ENCODE measurements at regions not wholly inside any gene's neighbourhood (a gene's known extent, or its start where the extent isn't known, plus 50 kb on each side); places are given as distances from the start of the nearest gene placed in this dataset.

- H3K36me3 Mint-ChIP-seq (ENCODE audit: low read depth, unreplicated experiment), result no peaks in the 10 kb centered on the region
- H3K4me3 Mint-ChIP-seq (ENCODE audit: unreplicated experiment), result no peak overlapping the region
- no peaks in the 10 kb centered on the region for H3K4me1 Mint-ChIP-seq (ENCODE audit: low read depth, unreplicated experiment)
- H3K79me2 ChIP-seq (ENCODE audit: insufficient read depth, low read length), result no peaks in the 10 kb centered on the region
- no peak overlapping the region for H3K27ac ChIP-seq (ENCODE audit: low read depth, low read length)
- TF ChIP-seq EZH2 (IDR thresholded peaks at IDR 0.05; ENCODE audit: insufficient read depth, low read length), result no peak
- TF ChIP-seq CTCF (IDR thresholded peaks at IDR 0.05; ENCODE audit: insufficient read depth, low read depth, low read length), result no peak
- H4K20me1 ChIP-seq (ENCODE audit: insufficient read depth, low read length), result no peaks in the 10 kb centered on the region
- H3K27me3 Mint-ChIP-seq (ENCODE audit: low read depth, unreplicated experiment), result peaks cover 5% of the 10 kb centered on the region
- H3K27ac Mint-ChIP-seq (ENCODE audit: unreplicated experiment), result no peak overlapping the region
- no peak overlapping the region for H3K4me2 ChIP-seq (ENCODE audit: low read length)
- no peaks in the 10 kb centered on the region for H3K36me3 ChIP-seq (ENCODE audit: insufficient read depth, low read length)
- H2AFZ ChIP-seq (ENCODE audit: low read depth, low read length), result no peak overlapping the region
- no peak overlapping the region for H3K9ac ChIP-seq (ENCODE audit: low read length)
- FAIRE-seq, result no peak
- no peaks in the 10 kb centered on the region for H3K4me1 ChIP-seq (ENCODE audit: insufficient read depth, low read length)
- peaks cover 24% of the 10 kb centered on the region for H3K9me3 Mint-ChIP-seq (ENCODE audit: unreplicated experiment)
- no peak overlapping the region for H3K4me3 ChIP-seq (ENCODE audit: insufficient read depth, low read depth, low read length)
- H3K9me3 ChIP-seq (ENCODE audit: insufficient read depth, low read depth, low read length), result peaks cover 9% of the 10 kb centered on the region
- no peak for DNase-seq (ENCODE audit: low read depth)
- no peaks in the 10 kb centered on the region for H3K27me3 ChIP-seq (ENCODE audit: insufficient read depth, low read length)
These were observed 323.3 kb upstream of the AJAP1 start for GRCh38 chr1:4330805-4331766.

- peaks cover 9% of the 10 kb centered on the region for H3K9me3 ChIP-seq (ENCODE audit: insufficient read depth, low read depth, low read length)
- DNase-seq (ENCODE audit: low read depth), result no peak
- H3K9me3 Mint-ChIP-seq (ENCODE audit: unreplicated experiment), result peaks cover 23% of the 10 kb centered on the region
- H3K36me3 Mint-ChIP-seq (ENCODE audit: low read depth, unreplicated experiment), result no peaks in the 10 kb centered on the region
- H3K4me2 ChIP-seq (ENCODE audit: low read length), result no peak overlapping the region
- no peaks in the 10 kb centered on the region for H4K20me1 ChIP-seq (ENCODE audit: insufficient read depth, low read length)
- H3K36me3 ChIP-seq (ENCODE audit: insufficient read depth, low read length), result no peaks in the 10 kb centered on the region
- no peaks in the 10 kb centered on the region for H3K79me2 ChIP-seq (ENCODE audit: insufficient read depth, low read length)
- H3K4me3 ChIP-seq (ENCODE audit: insufficient read depth, low read depth, low read length), result no peak overlapping the region
- H3K27ac ChIP-seq (ENCODE audit: low read depth, low read length), result no peak overlapping the region
- H3K4me1 Mint-ChIP-seq (ENCODE audit: low read depth, unreplicated experiment), result no peaks in the 10 kb centered on the region
- H3K9ac ChIP-seq (ENCODE audit: low read length), result no peak overlapping the region
- peaks cover 5% of the 10 kb centered on the region for H3K27me3 Mint-ChIP-seq (ENCODE audit: low read depth, unreplicated experiment)
- H3K4me1 ChIP-seq (ENCODE audit: insufficient read depth, low read length), result no peaks in the 10 kb centered on the region
- H3K4me3 Mint-ChIP-seq (ENCODE audit: unreplicated experiment), result no peak overlapping the region
- H3K27me3 ChIP-seq (ENCODE audit: insufficient read depth, low read length), result no peaks in the 10 kb centered on the region
- no peak for TF ChIP-seq EZH2 (IDR thresholded peaks at IDR 0.05; ENCODE audit: insufficient read depth, low read length)
- FAIRE-seq, result no peak
- no peak overlapping the region for H3K27ac Mint-ChIP-seq (ENCODE audit: unreplicated experiment)
- no peak overlapping the region for H2AFZ ChIP-seq (ENCODE audit: low read depth, low read length)
These were observed 322.6 kb upstream of the AJAP1 start for GRCh38 chr1:4331767-4332163.

- Histone ChIP-seq H3K4me2 (ENCODE audit: low read length) (no peak overlapping the region), H3K9ac (ENCODE audit: low read length) (no peak overlapping the region), H3K27me3 (ENCODE audit: insufficient read depth, low read length) (no peaks in the 10 kb centered on the region), H3K4me3 (ENCODE audit: insufficient read depth, low read depth, low read length) (no peak overlapping the region), H4K20me1 (ENCODE audit: insufficient read depth, low read length) (no peaks in the 10 kb centered on the region), H3K36me3 (ENCODE audit: insufficient read depth, low read length) (no peaks in the 10 kb centered on the region), H2AFZ (ENCODE audit: low read depth, low read length) (no peak overlapping the region), H3K9me3 (ENCODE audit: insufficient read depth, low read depth, low read length) (peaks cover 16% of the 10 kb centered on the region), H3K79me2 (ENCODE audit: insufficient read depth, low read length) (no peaks in the 10 kb centered on the region), H3K4me1 (ENCODE audit: insufficient read depth, low read length) (no peaks in the 10 kb centered on the region), H3K27ac (ENCODE audit: low read depth, low read length) (no peak overlapping the region)
- H3K9me3 Mint-ChIP-seq (ENCODE audit: unreplicated experiment), result peaks cover 25% of the 10 kb centered on the region
- no peak for FAIRE-seq
- TF ChIP-seq EZH2 (IDR thresholded peaks at IDR 0.05; ENCODE audit: insufficient read depth, low read length), result no peak
- TF ChIP-seq CTCF (IDR thresholded peaks at IDR 0.05; ENCODE audit: insufficient read depth, low read depth, low read length), result no peak
- no peaks in the 10 kb centered on the region for H3K27me3 Mint-ChIP-seq (ENCODE audit: low read depth, unreplicated experiment)
- H3K4me3 Mint-ChIP-seq (ENCODE audit: unreplicated experiment), result no peak overlapping the region
- H3K36me3 Mint-ChIP-seq (ENCODE audit: low read depth, unreplicated experiment), result no peaks in the 10 kb centered on the region
- no peak overlapping the region for H3K27ac Mint-ChIP-seq (ENCODE audit: unreplicated experiment)
- no peak for DNase-seq (ENCODE audit: low read depth)
- H3K4me1 Mint-ChIP-seq (ENCODE audit: low read depth, unreplicated experiment), result no peaks in the 10 kb centered on the region
These were observed 317.9 kb upstream of the AJAP1 start for GRCh38 chr1:4336507-4336906.
